ENCODE measurements at regions not wholly inside any gene's neighbourhood (a gene's known extent, or its start where the extent isn't known, plus 50 kb on each side); places are given as distances from the start of the nearest gene placed in this dataset.

DNA sequence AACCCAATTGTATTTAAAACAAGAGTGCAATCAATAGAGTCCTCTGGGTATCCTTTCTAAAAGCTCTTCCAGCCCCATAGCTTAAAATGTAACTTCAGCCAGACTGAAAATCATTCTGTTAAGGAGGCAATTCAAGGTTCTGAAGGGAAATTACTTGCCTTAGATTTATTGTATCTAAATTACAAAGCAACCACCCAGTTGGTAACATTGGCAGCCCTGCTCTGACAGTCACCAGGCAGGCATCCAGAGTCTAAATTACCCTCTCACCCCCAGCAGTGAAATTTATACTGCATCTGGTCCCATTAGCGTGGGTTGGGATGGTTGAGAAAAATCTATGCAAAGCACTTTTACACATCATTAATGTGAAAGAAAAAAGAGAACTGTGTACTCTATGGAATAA lies 514.7 kb downstream of the MTRR start:
- no peak for DNase-seq (ENCODE audit: low read depth)
- no peak overlapping the region for H3K4me3 ChIP-seq (ENCODE audit: low read depth, low read length)
- TF ChIP-seq POLR2A (IDR thresholded peaks at IDR 0.05; ENCODE audit: extremely low read depth, insufficient read length) (no peak), MYC (IDR thresholded peaks at IDR 0.05; ENCODE audit: low read depth, low read length) (no peak)
- TF ChIP-seq, protein P1, sequence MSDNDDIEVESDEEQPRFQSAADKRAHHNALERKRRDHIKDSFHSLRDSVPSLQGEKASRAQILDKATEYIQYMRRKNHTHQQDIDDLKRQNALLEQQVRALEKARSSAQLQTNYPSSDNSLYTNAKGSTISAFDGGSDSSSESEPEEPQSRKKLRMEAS (IDR thresholded peaks at IDR 0.05; ENCODE audit: low read depth, low read length), result no peak
- TF ChIP-seq, protein P2, sequence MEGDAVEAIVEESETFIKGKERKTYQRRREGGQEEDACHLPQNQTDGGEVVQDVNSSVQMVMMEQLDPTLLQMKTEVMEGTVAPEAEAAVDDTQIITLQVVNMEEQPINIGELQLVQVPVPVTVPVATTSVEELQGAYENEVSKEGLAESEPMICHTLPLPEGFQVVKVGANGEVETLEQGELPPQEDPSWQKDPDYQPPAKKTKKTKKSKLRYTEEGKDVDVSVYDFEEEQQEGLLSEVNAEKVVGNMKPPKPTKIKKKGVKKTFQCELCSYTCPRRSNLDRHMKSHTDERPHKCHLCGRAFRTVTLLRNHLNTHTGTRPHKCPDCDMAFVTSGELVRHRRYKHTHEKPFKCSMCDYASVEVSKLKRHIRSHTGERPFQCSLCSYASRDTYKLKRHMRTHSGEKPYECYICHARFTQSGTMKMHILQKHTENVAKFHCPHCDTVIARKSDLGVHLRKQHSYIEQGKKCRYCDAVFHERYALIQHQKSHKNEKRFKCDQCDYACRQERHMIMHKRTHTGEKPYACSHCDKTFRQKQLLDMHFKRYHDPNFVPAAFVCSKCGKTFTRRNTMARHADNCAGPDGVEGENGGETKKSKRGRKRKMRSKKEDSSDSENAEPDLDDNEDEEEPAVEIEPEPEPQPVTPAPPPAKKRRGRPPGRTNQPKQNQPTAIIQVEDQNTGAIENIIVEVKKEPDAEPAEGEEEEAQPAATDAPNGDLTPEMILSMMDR (IDR thresholded peaks at IDR 0.05; ENCODE audit: low read depth, low read length), result no peak

DNA sequence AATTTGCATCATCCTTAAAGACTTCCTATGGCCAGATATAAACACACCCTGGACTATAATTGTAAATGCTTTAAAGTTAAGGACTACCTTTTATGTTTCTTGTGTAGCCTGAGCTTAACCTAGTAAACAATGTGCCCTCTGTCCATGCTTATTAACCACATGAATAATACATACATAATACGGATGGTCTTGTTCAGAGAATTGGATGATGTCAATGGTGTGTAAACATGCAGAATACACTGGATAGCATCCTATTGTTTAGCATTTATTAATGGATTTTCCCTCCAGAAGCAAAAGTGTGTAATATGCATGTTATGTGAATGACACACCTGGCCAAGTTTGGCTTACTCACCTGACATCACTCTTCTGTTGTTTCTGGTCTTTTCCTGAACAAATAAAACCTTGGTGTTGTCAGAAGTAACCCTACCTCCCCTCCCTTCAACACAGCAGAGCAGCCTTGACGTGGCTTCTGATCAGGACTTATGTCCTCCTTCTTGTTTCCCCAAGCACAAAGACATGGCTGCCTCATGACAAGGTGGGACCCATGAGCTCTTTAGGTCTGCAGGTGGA lies 517.9 kb downstream of the MTRR start:
- no peak overlapping the region for H3K4me3 ChIP-seq (ENCODE audit: low read depth, low read length)
- DNase-seq (ENCODE audit: low read depth), result no peak
- TF ChIP-seq MYC (IDR thresholded peaks at IDR 0.05; ENCODE audit: low read depth, low read length) (no peak), POLR2A (IDR thresholded peaks at IDR 0.05; ENCODE audit: extremely low read depth, insufficient read length) (no peak)
- TF ChIP-seq, protein P2 (IDR thresholded peaks at IDR 0.05; ENCODE audit: low read depth, low read length), result no peak
- TF ChIP-seq, protein P1 (IDR thresholded peaks at IDR 0.05; ENCODE audit: low read depth, low read length), result no peak

DNA sequence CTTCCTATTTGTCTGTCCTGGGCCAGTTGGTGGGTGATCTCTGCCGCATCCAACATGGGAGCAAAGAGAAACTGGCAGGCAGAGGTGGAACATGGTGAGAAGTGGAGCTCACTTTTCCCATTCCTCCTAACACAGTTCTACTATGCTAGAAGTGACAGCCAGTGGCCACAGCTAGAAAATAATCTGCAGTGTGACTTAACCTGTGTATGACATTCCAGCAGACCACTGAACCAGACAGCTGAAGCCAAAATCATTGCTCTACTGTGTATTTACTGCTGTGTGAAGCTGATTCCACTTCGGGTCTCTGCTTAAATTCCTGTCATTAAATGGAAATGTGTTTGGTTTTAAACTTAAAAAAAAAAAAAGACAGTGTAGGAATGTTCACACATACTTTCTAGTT lies 523.0 kb downstream of the MTRR start:
- DNase-seq (ENCODE audit: low read depth), result no peak
- H3K4me3 ChIP-seq (ENCODE audit: low read depth, low read length), result no peak overlapping the region
- TF ChIP-seq, protein P2 (IDR thresholded peaks at IDR 0.05; ENCODE audit: low read depth, low read length), result no peak
- no peak for TF ChIP-seq POLR2A (IDR thresholded peaks at IDR 0.05; ENCODE audit: extremely low read depth, insufficient read length)

DNA sequence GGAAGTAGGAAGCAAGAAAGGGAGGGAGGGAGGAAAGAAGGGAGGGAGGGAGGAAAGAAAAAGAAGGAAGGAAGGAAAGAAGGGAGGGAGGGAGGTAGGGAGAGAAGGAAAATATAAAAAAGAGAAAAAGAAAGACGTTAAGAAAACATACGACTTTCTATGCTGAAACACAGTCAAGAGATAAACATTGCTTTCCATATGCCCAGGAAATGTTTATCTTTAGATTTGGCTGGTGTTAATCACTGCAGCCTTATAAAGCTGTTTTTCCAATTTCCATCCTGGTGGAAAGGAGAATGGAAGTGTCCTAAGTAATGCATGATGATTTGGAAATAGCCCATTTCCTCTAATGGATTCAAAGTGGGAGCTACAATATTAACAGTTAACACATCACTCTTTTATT lies 524.3 kb downstream of the MTRR start:
- no peak overlapping the region for H3K4me3 ChIP-seq (ENCODE audit: low read depth, low read length)
- no peak for DNase-seq (ENCODE audit: low read depth)
- TF ChIP-seq, protein P2 (IDR thresholded peaks at IDR 0.05; ENCODE audit: low read depth, low read length), result no peak
- TF ChIP-seq MYC (IDR thresholded peaks at IDR 0.05; ENCODE audit: low read depth, low read length) (no peak), POLR2A (IDR thresholded peaks at IDR 0.05; ENCODE audit: extremely low read depth, insufficient read length) (no peak)
- TF ChIP-seq, protein P1 (IDR thresholded peaks at IDR 0.05; ENCODE audit: low read depth, low read length), result no peak

DNA sequence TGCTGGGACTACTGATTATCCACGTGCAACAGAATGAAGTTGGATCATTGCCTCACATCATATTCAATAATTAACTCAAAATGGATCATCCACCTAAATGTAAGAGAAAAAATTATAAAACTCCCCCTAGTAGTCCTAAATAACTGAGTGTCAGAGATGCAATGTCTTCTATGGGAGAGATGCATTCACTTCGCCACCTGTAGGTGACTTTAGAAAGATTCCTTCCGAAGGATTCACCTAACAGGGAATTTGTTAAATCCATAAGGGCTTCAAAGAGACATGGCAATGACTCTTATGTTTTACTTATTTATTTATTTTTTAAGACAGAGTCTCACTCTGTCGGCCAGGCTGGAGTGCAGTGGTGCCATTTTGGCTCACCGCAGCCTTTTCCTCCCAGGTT lies 526.0 kb downstream of the MTRR start:
- H3K4me3 ChIP-seq (ENCODE audit: low read depth, low read length), result no peak overlapping the region
- TF ChIP-seq, protein P2 (IDR thresholded peaks at IDR 0.05; ENCODE audit: low read depth, low read length), result no peak
- TF ChIP-seq, protein P1 (IDR thresholded peaks at IDR 0.05; ENCODE audit: low read depth, low read length), result no peak
- TF ChIP-seq POLR2A (IDR thresholded peaks at IDR 0.05; ENCODE audit: extremely low read depth, insufficient read length) (no peak), MYC (IDR thresholded peaks at IDR 0.05; ENCODE audit: low read depth, low read length) (no peak)
- no peak for DNase-seq (ENCODE audit: low read depth)

DNA sequence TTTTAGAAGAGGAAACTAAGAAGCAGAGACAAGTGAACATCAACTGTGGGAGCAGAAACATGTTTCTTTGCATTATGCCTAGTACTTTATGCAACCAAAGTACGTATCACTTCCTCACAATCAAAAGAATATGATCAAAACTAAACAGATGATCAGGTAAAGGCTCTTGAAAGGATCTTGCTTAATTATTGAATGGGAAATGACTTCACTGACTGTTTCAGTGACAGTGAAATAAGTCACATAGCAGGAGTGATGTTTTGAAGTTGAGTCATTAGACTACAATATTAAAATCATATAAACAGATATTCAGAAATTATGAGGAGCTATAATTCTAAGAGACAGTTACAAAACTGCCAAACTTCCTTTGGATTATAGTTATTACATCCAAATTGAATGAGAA lies 527.3 kb downstream of the MTRR start:
- H3K4me3 ChIP-seq (ENCODE audit: low read depth, low read length), result no peak overlapping the region
- no peak for DNase-seq (ENCODE audit: low read depth)
- TF ChIP-seq, protein P1 (IDR thresholded peaks at IDR 0.05; ENCODE audit: low read depth, low read length), result no peak
- no peak for TF ChIP-seq POLR2A (IDR thresholded peaks at IDR 0.05; ENCODE audit: extremely low read depth, insufficient read length)
- TF ChIP-seq, protein P2 (IDR thresholded peaks at IDR 0.05; ENCODE audit: low read depth, low read length), result no peak
- no peak for TF ChIP-seq MYC (IDR thresholded peaks at IDR 0.05; ENCODE audit: low read depth, low read length)
